ENCODE measurements at regions not wholly inside any gene's neighbourhood (a gene's known extent, or its start where the extent isn't known, plus 50 kb on each side); places are given as distances from the start of the nearest gene placed in this dataset.

- no peak for TF ChIP-seq EP300 (IDR thresholded peaks at IDR 0.05)
- TF ChIP-seq CTCF (IDR thresholded peaks at IDR 0.05): no peak
These were observed 449.6 kb downstream of the RFPL4B start for GRCh38 chr6:112796712-112797111.
